Panc1 (cell line): ENCODE measurements at regions not wholly inside any gene's neighbourhood (a gene's known extent, or its start where the extent isn't known, plus 50 kb on each side); places are given as distances from the start of the nearest gene placed in this dataset.

Experiments used
- ATAC-seq: fragments of 200-7000 bp; cut with Tn5 transposase; 2 replicates; pipeline ENCODE4 v1.9.1; 2020; ENCODE audit warnings: mild to moderate bottlenecking, moderate library complexity
- BruUV-seq: library from RNA; stranded (reverse); fragments of 400-500 nt; replicated peaks from 2 replicates; lab custom pipeline; 2021; lab: Mats Ljungman, UMichigan
- CTCF ChIA-PET: fragments of 300-600 bp; sonication (Branson Sonifier 250); formaldehyde crosslinking; loops from one replicate; lab custom pipeline; 2022; ENCODE audit warnings: antibody characterized with exemption; lab: Charles Lee
- POLR2A ChIA-PET: fragments of 300-600 bp; sonication (Branson Sonifier 250); formaldehyde crosslinking; loops from one replicate; lab custom pipeline; 2022; ENCODE audit warnings: antibody characterized with exemption; lab: Charles Lee
- DNase-seq: peaks from one replicate; pipeline ENCODE4 v3.0.0-alpha.2; 2010; ENCODE audit warnings: low read depth, low spot score
- H3K27ac ChIP-seq: 2 replicates; pipeline ENCODE4 v1.5.1; 2011; ENCODE audit warnings: mild to moderate bottlenecking, low read length, inconsistent platforms
- H3K27me3 ChIP-seq: fragments of 200-500 bp; sonication (Bioruptor generic); 2 replicates; pipeline ENCODE4 v1.6.0; 2014; ENCODE audit warnings: low read length, inconsistent platforms; ENCODE audit not compliant: control insufficient read depth, insufficient read depth
- H3K36me3 ChIP-seq: fragments of 200-500 bp; sonication (Bioruptor generic); 2 replicates; pipeline ENCODE4 v1.5.1; 2014; ENCODE audit warnings: inconsistent platforms, mild to moderate bottlenecking, low read length, moderate library complexity; ENCODE audit not compliant: control insufficient read depth, insufficient read depth
- H3K4me1 ChIP-seq: 2 replicates; pipeline ENCODE4 v1.5.1; 2011; ENCODE audit warnings: inconsistent platforms, mild to moderate bottlenecking, low read length, moderate library complexity; ENCODE audit not compliant: control insufficient read depth, insufficient read depth
- H3K4me3 ChIP-seq, 2 experiments: 2 replicates each; pipeline ENCODE4 v1.5.1; 2011 to 2012; ENCODE audit warnings: low read depth in 2 of 2, low read length in 2 of 2, mild to moderate bottlenecking in 2 of 2, inconsistent platforms in 1 of 2, moderate library complexity in 1 of 2
- H3K9me3 ChIP-seq: fragments of 200-500 bp; sonication (Bioruptor generic); 2 replicates; pipeline ENCODE4 v1.5.1; 2014; ENCODE audit warnings: low read depth, mild to moderate bottlenecking, inconsistent platforms, low read length, moderate library complexity; ENCODE audit not compliant: control insufficient read depth, insufficient read depth
- CTCF ChIP-seq: fragments of 450-650 bp; IDR thresholded peaks from 2 replicates; pipeline ENCODE4 v1.5.1; 2017; ENCODE audit warnings: mild to moderate bottlenecking
- POLR2AphosphoS5 ChIP-seq: IDR thresholded peaks from 2 replicates; pipeline ENCODE4 v1.6.1; 2012; ENCODE audit warnings: mild to moderate bottlenecking, low read depth, low read length, moderate library complexity
- REST ChIP-seq, 2 experiments: IDR thresholded peaks; 2 replicates each; pipeline ENCODE4 v1.6.1; 2011 to 2012; ENCODE audit warnings: low read depth in 2 of 2, control low read depth in 1 of 2, low read length in 1 of 2, mild to moderate bottlenecking in 1 of 2, moderate library complexity in 1 of 2; ENCODE audit not compliant: insufficient read depth in 1 of 2
- SIN3A ChIP-seq: IDR thresholded peaks from 2 replicates; pipeline ENCODE4 v1.6.1; 2012; ENCODE audit warnings: low read depth, mild to moderate bottlenecking, low read length, moderate library complexity, borderline replicate concordance; ENCODE audit not compliant: insufficient read depth
- TCF7L2 ChIP-seq: IDR thresholded peaks from 2 replicates; pipeline ENCODE4 v1.6.1; 2011; ENCODE audit warnings: mild to moderate bottlenecking, low read depth, low read length, inconsistent platforms
- in situ Hi-C: cut with HindIII; loops from 2 replicates; pipeline ENCODE4 v1.10.0; 2016; ENCODE audit warnings: low sequenced_read_pairs, low pct_unique_long_range_greater_than_20kb
- intact Hi-C: fragments of 100-400 bp; cut with micrococcal nuclease; formaldehyde crosslinking; loops from one replicate; pipeline ENCODE4 v1.10.0; 2022; ENCODE audit not compliant: unreplicated experiment

- in situ Hi-C loops: no loop called here
- DNase-seq (no peak), ATAC-seq (no peak)
- no TSS peak for BruUV-seq
- Histone ChIP-seq H3K27me3 (peaks cover 19% of the 10 kb centered on the region; the same call in 1 of the 2 replicates), H3K4me1 (no peaks in the 10 kb centered on the region), H3K27ac (no peak overlapping the region), H3K4me3 (no peak overlapping the region), H3K36me3 (no peaks in the 10 kb centered on the region), H3K9me3 (no peaks in the 10 kb centered on the region)
- intact Hi-C loops: no loop called here
- ChIA-PET POLR2A (no interaction called here), CTCF (no interaction called here)
- no peak for TF ChIP-seq REST (IDR thresholded peaks at IDR 0.05; ENCODE audit: insufficient read depth in 1 of 2, low read depth in 2 of 2, low read length in 1 of 2)
- TF ChIP-seq POLR2AphosphoS5: no peak
- no peak for TF ChIP-seq TCF7L2
- no peak for TF ChIP-seq CTCF
- no peak for TF ChIP-seq SIN3A
Observed at GRCh38 chr5:96517295-96517694, 84.2 kb upstream of the PCSK1 start.

GRCh38 chr5:96520345-96520744 is 87.3 kb upstream of the PCSK1 start:
- DNase-seq: no peak
- BruUV-seq: no TSS peak
- Histone ChIP-seq H3K36me3 (no peaks in the 10 kb centered on the region), H3K4me3 (no peak overlapping the region), H3K4me1 (no peaks in the 10 kb centered on the region), H3K27ac (no peak overlapping the region), H3K27me3 (peaks cover 8% of the 10 kb centered on the region; the same call in 1 of the 2 replicates), H3K9me3 (no peaks in the 10 kb centered on the region)
- ATAC-seq: no peak
- in situ Hi-C loops (no loop called here), intact Hi-C loops (no loop called here)
- ChIA-PET CTCF (no interaction called here), POLR2A (no interaction called here)
- TF ChIP-seq TCF7L2 (no peak), SIN3A (no peak), CTCF (no peak), REST (IDR thresholded peaks at IDR 0.05; ENCODE audit: insufficient read depth in 1 of 2, low read depth in 2 of 2, low read length in 1 of 2) (no peak), POLR2AphosphoS5 (no peak)
